GM21717 (cell line): ENCODE measurements at regions not wholly inside any gene's neighbourhood (a gene's known extent, or its start where the extent isn't known, plus 50 kb on each side); places are given as distances from the start of the nearest gene placed in this dataset.

ENCODE experiments used
- ATAC-seq: cut with Tn5 transposase; IDR thresholded peaks from one replicate; pipeline ENCODE4 v1.9.1; 2021; ENCODE audit warnings: mild to moderate bottlenecking, moderate library complexity; ENCODE audit not compliant: unreplicated experiment

DNA sequence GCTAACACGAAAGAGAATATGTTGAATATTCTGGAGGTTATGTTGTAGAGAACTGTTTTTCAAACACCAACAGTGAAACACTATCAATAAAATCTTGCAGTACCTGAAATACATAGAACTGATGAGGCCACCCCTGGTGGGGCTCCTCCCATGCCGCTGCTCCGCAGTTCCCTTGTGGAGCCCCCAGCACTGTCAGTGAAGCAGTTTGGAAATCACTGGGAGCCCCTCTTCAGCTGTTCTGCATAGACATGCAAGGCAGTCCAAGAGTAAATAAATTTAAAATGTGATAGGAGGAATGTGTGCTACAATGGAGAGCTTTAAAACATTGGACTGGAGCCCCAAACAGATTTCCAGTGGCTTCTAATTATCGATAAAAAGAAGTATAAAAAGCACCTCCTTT is 189.4 kb downstream of the FNDC1 start:
- no peak for ATAC-seq

DNA sequence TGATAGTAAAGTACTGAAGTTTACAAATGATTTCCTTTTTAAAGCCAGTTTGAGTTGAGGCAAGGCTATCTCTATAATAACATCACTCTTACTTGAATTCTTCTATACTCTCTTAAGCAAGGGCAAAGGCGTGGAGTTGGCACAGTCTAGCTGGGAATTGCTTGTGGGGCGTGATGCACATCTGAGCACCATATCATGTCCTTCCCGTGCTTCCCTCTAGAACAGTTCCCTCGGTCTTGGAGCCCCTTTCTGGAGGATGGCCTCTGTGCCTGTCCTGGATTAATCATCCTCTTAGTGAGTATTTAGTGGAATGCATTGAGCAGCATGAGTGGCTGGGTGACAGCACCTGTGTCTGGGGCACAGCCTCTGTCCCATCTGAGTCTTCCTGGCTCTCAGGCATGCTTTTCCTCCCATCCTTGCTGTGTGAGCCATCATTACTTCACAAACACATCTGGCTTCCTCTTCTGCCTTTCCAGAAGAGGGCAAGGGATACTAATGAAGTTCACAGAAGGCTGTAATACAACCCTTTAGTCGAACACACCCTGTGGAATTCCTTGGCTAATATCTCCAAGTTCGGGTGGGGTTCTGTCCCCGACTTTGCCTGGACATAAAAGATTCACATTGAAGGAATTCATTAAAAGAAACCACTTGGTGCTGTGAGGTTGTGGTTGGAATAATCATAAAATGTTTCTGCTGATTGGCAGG is 188.2 kb downstream of the FNDC1 start:
- no peak for ATAC-seq

DNA sequence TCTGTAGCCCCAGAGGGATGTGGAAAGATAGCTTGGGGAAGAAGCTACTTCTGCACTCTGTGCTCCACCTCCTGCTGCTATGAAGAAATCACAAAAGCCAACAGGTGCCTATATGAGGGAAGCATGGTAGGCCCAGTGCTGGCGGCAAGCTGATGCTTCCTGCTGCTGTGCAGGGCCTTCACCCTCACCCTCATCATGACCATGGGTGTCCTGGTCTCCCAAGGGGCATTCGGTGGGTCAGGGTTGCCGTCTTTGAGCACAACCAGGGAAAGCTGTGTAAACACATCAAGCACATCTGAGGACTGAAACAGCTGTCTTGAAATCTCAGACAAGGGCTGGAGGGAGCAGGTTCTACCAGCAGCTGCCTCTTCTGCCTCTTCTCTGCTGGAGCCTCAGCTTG is 184.0 kb downstream of the FNDC1 start:
- ATAC-seq = no peak

GRCh38 chr6:159351707-159352106 is 182.5 kb downstream of the FNDC1 start:
- ATAC-seq = no peak

DNA sequence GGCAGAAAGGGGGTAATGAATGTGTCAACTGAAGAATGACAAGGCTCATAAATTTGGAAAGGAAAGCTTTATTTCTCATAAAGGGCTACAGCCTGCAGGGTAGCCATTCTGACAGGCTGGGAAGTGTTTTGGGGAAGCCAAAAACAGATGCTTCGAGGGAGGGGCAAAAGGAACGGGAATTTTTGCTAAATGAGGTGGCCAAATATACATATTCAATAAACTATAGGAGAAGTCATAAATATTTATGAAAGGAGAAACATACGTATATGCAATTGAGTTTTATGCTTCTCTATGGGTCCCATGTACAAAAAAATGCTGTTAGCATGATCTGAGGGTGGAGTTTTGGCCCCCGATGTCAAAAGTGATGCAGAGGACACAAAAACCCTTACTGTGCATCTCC is 180.7 kb downstream of the FNDC1 start:
- ATAC-seq = no peak

- ATAC-seq = no peak
These were observed 174.5 kb downstream of the FNDC1 start for GRCh38 chr6:159343709-159344108.

DNA sequence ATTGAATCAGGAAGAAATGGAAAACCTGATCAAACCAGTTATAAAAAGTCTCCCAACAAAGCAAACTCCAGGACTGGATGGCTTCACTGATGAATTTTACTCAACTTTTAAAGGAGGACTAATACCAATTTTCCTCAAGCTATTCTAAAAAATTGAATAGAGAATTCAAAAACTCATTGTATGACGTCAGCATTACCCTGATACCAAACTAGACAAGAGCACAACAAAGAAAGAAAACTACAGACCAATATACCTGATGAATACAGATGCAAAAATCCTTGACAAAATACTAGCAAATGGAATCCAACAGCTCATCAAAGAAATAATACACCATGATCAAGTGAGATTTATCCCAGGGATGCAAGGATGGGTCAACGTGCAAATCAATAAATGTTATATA is 172.9 kb downstream of the FNDC1 start:
- no peak for ATAC-seq

DNA sequence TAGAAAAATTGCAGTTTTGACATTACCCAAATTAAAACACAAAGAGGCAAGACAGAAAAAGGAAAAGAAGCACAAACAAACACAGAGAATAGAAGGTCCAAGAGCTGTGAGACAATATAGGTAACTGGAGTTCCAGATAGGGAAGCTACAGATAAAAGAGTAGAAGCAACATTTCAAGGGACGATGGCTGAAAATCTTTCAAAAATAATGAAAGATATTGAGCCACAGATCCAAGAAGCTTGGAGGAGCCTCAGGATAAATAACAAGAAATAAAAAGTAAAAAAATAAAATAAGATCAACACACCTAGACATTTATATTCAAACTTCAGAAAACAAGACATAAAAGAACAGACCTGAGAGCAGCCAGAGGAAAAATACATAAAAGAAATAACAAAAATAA is 164.9 kb downstream of the FNDC1 start:
- ATAC-seq = no peak

DNA sequence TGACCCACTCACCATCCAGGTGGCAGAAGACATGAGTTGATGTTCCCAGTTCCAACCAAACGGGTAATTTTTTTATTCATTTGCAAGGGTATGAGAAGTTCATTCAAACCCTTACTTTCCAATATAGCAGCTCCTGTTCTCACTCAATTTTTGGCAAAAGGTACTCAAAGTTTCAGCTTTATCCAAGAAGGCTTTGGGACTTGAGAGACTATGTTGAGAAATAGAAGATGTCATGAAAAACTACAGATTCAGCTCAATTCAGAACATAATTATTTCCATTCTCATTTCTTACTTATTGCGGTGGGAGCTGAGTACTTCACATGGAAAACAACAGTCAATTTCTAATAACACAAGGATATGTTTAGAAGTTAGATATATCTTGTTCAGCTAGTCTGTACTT is 162.3 kb downstream of the FNDC1 start:
- no peak for ATAC-seq

GRCh38 chr6:159329081-159329480 is 159.9 kb downstream of the FNDC1 start:
- no peak for ATAC-seq

DNA sequence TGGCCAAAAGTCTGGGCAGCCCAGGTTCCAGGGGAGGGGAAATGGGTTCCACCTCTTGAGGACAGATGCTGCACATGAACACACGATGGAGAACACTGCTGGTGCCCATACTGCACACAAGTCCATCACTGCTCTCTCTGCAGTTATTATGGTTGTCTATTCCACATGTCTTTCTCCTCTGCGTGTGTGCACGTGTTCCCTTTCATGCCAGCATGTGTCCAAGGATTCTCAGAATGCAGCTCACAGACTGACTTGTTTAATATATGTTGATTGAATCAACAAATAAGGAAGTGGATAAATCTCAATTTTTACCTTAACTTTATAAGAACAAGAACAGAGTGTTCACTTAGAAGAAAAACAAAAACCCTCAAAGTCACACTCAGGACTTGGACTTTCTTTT is 158.9 kb downstream of the FNDC1 start:
- ATAC-seq = no peak

DNA sequence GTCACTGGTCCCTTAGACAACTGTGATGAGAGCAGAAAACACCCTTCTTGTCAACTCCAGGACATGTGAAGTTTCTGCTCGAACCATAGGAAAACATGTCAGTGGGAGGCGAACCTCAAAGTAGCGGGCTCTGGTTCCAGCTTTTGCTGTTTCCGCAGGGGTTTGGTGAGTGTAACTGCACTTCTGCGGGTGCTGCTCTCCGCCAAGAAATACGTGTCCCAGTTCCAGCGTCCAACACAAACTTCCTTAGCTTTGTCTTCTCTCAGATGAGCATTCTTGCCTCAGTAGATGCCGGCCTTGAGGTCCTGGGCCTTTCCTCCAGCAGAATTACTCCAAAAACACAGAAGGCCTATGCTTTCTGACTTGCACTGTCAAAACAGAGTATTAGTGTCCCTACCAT is 156.3 kb downstream of the FNDC1 start:
- ATAC-seq = no peak

DNA sequence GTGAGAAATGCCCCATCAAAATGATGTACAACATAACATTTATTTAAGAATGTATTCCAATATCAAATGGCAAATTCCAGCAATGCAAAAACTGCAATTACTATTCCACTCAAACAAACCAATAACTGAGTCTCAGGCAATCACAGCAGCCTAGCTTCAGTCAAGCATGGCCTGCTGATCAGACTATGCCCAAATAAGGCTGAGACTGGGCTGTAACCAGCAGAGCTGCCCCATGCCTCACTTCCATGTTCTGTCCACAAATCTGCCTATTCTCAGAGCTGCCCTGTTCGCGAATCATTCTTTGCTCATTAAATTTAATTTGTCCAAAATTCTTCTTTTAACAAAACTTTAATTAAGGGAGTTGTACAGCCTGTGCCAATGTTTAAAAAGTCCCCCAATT is 155.4 kb downstream of the FNDC1 start:
- no peak for ATAC-seq
